Keratinocyte (primary cell): ENCODE measurements at regions not wholly inside any gene's neighbourhood (a gene's known extent, or its start where the extent isn't known, plus 50 kb on each side); places are given as distances from the start of the nearest gene placed in this dataset.
A peak's percentile ranks its signal among the peaks of the same experiment; 100 is the strongest.
"Not testable (repeated sequence)": the region's sequence is repeated elsewhere in the genome, so short reads cannot be mapped to it uniquely, and the experiment has no call there.

Experiments used
- DNase-seq: peaks from one replicate; pipeline ENCODE4 v3.0.0-alpha.2; 2011; ENCODE audit warnings: low read depth, missing footprints, low spot score
- FAIRE-seq: peaks from 2 replicates; lab custom pipeline; 2011; peaks lifted over from hg19 to GRCh38; lab: Jason Lieb, UNC
- H2AFZ ChIP-seq: 2 replicates; pipeline ENCODE4 v1.6.0; 2012; ENCODE audit warnings: low read length, control low read depth, inconsistent platforms; ENCODE audit not compliant: control insufficient read depth
- H3K27ac ChIP-seq: 2 replicates; pipeline ENCODE4 v1.5.1; 2011; ENCODE audit warnings: low read length; ENCODE audit not compliant: control insufficient read depth, insufficient read depth
- H3K27me3 ChIP-seq: 3 replicates; pipeline ENCODE4 v1.6.0; 2011; ENCODE audit warnings: low read length; ENCODE audit not compliant: control insufficient read depth, insufficient read depth; ENCODE audit errors: extremely low read depth
- H3K36me3 ChIP-seq, 2 experiments: 2 replicates in 1 of 2; 3 replicates in 1 of 2; pipeline ENCODE4 v1.5.1; 2011; ENCODE audit warnings: low read length in 2 of 2, mild to moderate bottlenecking in 1 of 2; ENCODE audit not compliant: control insufficient read depth in 2 of 2, insufficient read depth in 2 of 2; ENCODE audit errors: extremely low read depth in 1 of 2
- H3K4me1 ChIP-seq: 3 replicates; pipeline ENCODE4 v1.5.1; 2011; ENCODE audit warnings: low read length; ENCODE audit not compliant: control insufficient read depth, insufficient read depth; ENCODE audit errors: extremely low read depth
- H3K4me2 ChIP-seq: 3 replicates; pipeline ENCODE4 v1.6.0; 2011; ENCODE audit warnings: low read depth, low read length; ENCODE audit not compliant: control insufficient read depth, insufficient read depth; ENCODE audit errors: extremely low read depth
- H3K4me3 ChIP-seq, 3 experiments: fragments of 200-600 bp in 1 of 3; sonication (generic) in 1 of 3; 2 replicates in 2 of 3; 3 replicates in 1 of 3; pipeline ENCODE4 v1.5.1; 2011 to 2016; ENCODE audit warnings: low read length in 3 of 3, mild to moderate bottlenecking in 3 of 3, control low read depth in 2 of 3, inconsistent platforms in 1 of 3, low read depth in 1 of 3, mixed read lengths in 1 of 3, mixed run types in 1 of 3, moderate library complexity in 1 of 3; ENCODE audit not compliant: control insufficient read depth in 2 of 3, insufficient read depth in 2 of 3; ENCODE audit errors: extremely low read depth in 1 of 3
- H3K79me2 ChIP-seq: 2 replicates; pipeline ENCODE4 v1.6.0; 2012; ENCODE audit warnings: low read length; ENCODE audit not compliant: control insufficient read depth, insufficient read depth
- H3K9ac ChIP-seq: 3 replicates; pipeline ENCODE4 v1.6.0; 2011; ENCODE audit warnings: low read length; ENCODE audit not compliant: control insufficient read depth, insufficient read depth; ENCODE audit errors: extremely low read depth
- H3K9me1 ChIP-seq: 3 replicates; pipeline ENCODE4 v1.6.0; 2011; ENCODE audit warnings: low read length; ENCODE audit not compliant: control insufficient read depth, insufficient read depth; ENCODE audit errors: extremely low read depth
- H3K9me3 ChIP-seq: 2 replicates; pipeline ENCODE4 v1.5.1; 2012; ENCODE audit warnings: low read depth, low read length; ENCODE audit not compliant: control insufficient read depth
- H4K20me1 ChIP-seq: 3 replicates; pipeline ENCODE4 v1.6.0; 2011; ENCODE audit warnings: low read length; ENCODE audit not compliant: control insufficient read depth, insufficient read depth; ENCODE audit errors: extremely low read depth
- EZH2 ChIP-seq: IDR thresholded peaks from one replicate; pipeline ENCODE4 v1.6.1; 2012; ENCODE audit warnings: inconsistent platforms, mild to moderate bottlenecking, low read length, moderate library complexity
- dilution Hi-C: fragments of 300-500 bp; cut with MboI; formaldehyde crosslinking; loops from one replicate; pipeline ENCODE4 v1.7.0; 2020; ENCODE audit warnings: low sequenced_read_pairs; ENCODE audit not compliant: extremely low pct_ligation_motif_present
- TF ChIP-seq, protein P1 (sequence below), 3 experiments: IDR thresholded peaks in 1 of 3; conservative IDR thresholded peaks in 1 of 3; optimal IDR thresholded peaks in 1 of 3; 2 replicates in 2 of 3; 3 replicates in 1 of 3; pipeline versions ENCODE3 to v1.5.1; 2011; ENCODE audit warnings: low read length in 3 of 3, mild to moderate bottlenecking in 3 of 3, moderate library complexity in 2 of 3, control low read depth in 1 of 3, inconsistent platforms in 1 of 3; ENCODE audit not compliant: insufficient read depth in 2 of 3; ENCODE audit errors: extremely low read depth in 1 of 3

- no peak overlapping the region for H3K4me2 ChIP-seq
These were observed 103.4 kb downstream of the LUZP4 start for GRCh38 chrX:115392871-115393270.

GRCh38 chrX:115393271-115393670 lies 103.8 kb downstream of the LUZP4 start:
- Histone ChIP-seq H4K20me1 (no peaks in the 10 kb centered on the region), H3K36me3 (no peaks in the 10 kb centered on the region), H3K4me2 (no peak overlapping the region), H3K4me1 (no peaks in the 10 kb centered on the region), H3K27ac (no peak overlapping the region), H3K27me3 (peaks cover 3% of the 10 kb centered on the region), H3K9me1 (no peaks in the 10 kb centered on the region), H3K9me3 (no peaks in the 10 kb centered on the region), H2AFZ (no peak overlapping the region), H3K79me2 (no peaks in the 10 kb centered on the region), H3K4me3 (no peak overlapping the region), H3K9ac (no peak overlapping the region)
- TF ChIP-seq EZH2 = no peak
- TF ChIP-seq, protein P1, sequence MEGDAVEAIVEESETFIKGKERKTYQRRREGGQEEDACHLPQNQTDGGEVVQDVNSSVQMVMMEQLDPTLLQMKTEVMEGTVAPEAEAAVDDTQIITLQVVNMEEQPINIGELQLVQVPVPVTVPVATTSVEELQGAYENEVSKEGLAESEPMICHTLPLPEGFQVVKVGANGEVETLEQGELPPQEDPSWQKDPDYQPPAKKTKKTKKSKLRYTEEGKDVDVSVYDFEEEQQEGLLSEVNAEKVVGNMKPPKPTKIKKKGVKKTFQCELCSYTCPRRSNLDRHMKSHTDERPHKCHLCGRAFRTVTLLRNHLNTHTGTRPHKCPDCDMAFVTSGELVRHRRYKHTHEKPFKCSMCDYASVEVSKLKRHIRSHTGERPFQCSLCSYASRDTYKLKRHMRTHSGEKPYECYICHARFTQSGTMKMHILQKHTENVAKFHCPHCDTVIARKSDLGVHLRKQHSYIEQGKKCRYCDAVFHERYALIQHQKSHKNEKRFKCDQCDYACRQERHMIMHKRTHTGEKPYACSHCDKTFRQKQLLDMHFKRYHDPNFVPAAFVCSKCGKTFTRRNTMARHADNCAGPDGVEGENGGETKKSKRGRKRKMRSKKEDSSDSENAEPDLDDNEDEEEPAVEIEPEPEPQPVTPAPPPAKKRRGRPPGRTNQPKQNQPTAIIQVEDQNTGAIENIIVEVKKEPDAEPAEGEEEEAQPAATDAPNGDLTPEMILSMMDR (optimal IDR thresholded peaks at IDR 0.05 in 1 of 3, IDR thresholded peaks at IDR 0.05 in 1 of 3, conservative IDR thresholded peaks at IDR 0.05 in 1 of 3; ENCODE audit: extremely low read depth in 1 of 3, insufficient read depth in 2 of 3, low read length in 3 of 3) = no peak
- dilution Hi-C loops = no loop called here
- FAIRE-seq (peak; percentile 90), DNase-seq (no peak)

More at GRCh38 chrX:115392871-115393270, 103.4 kb downstream of the LUZP4 start:
- Histone ChIP-seq H3K36me3 (no peaks in the 10 kb centered on the region), H3K4me1 (no peaks in the 10 kb centered on the region), H3K79me2 (no peaks in the 10 kb centered on the region), H4K20me1 (no peaks in the 10 kb centered on the region), H3K27me3 (peaks cover 3% of the 10 kb centered on the region), H2AFZ (no peak overlapping the region), H3K9ac (no peak overlapping the region), H3K27ac (no peak overlapping the region), H3K9me1 (no peaks in the 10 kb centered on the region), H3K4me3 (no peak overlapping the region), H3K9me3 (no peaks in the 10 kb centered on the region)
- no peak for FAIRE-seq
- DNase-seq = no peak
- TF ChIP-seq, protein P1 (optimal IDR thresholded peaks at IDR 0.05 in 1 of 3, IDR thresholded peaks at IDR 0.05 in 1 of 3, conservative IDR thresholded peaks at IDR 0.05 in 1 of 3; ENCODE audit: extremely low read depth in 1 of 3, insufficient read depth in 2 of 3, low read length in 3 of 3) = no peak
- TF ChIP-seq EZH2 = no peak
- dilution Hi-C loops = no loop called here

DNA sequence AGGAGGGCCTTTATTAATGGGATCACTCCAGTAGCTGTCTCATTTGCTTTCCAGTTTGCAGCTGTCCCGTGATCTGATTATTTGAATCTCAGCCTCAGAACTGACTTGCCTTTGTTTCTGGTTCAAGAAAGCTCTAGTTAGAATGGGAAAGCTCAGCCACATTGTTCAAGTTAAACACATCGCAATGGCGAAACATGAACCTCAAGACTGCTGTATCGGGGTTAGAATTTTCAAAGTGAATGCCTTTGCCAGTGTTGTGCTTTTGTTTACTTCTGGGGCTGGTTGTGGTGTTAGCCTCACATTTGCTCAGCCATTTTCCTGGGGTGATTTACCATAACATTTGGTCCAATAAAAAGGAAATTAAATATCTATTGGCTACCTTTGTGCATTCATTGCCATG lies 105.3 kb downstream of the LUZP4 start:
- H3K36me3 ChIP-seq, H3K4me3 ChIP-seq, H3K27me3 ChIP-seq, H3K79me2 ChIP-seq, H2AFZ ChIP-seq, DNase-seq, H3K27ac ChIP-seq, H3K9ac ChIP-seq, H4K20me1 ChIP-seq, H3K4me2 ChIP-seq, FAIRE-seq, H3K9me3 ChIP-seq, H3K4me1 ChIP-seq, dilution Hi-C loops, H3K9me1 ChIP-seq: not testable (repeated sequence)
